OCI-LY3 (cell line): ENCODE measurements at regions not wholly inside any gene's neighbourhood (a gene's known extent, or its start where the extent isn't known, plus 50 kb on each side); places are given as distances from the start of the nearest gene placed in this dataset.

Experiments used
- H2AFZ ChIP-seq: fragments of 200-600, 300-600 bp; shearing (Covaris generic); 2 replicates; pipeline ENCODE4 v1.6.0; 2014; ENCODE audit warnings: antibody characterized with exemption, low read depth, low read length
- H3K27ac ChIP-seq: fragments of 200-600, 300-600 bp; sonication (generic); 2 replicates; pipeline ENCODE4 v1.5.1; 2014; ENCODE audit warnings: mild to moderate bottlenecking, low read length, moderate library complexity, mixed read lengths
- H3K27me3 ChIP-seq: fragments of 200-600, 300-600 bp; sonication (generic); 2 replicates; pipeline ENCODE4 v1.6.1; 2014; ENCODE audit warnings: low read depth, low read length, mixed read lengths
- H3K36me3 ChIP-seq: fragments of 200-600, 300-600 bp; sonication (generic); replicated peaks from 2 replicates; pipeline ENCODE3; 2014; ENCODE audit warnings: low read depth, low read length, mixed read lengths
- H3K4me1 ChIP-seq: fragments of 300-600, 200-600 bp; sonication (generic); 2 replicates; pipeline ENCODE4 v1.6.1; 2014; ENCODE audit warnings: low read length, mixed read lengths
- H3K4me2 ChIP-seq: fragments of 200-600, 300-600 bp; sonication (generic); 2 replicates; pipeline ENCODE4 v1.6.1; 2014; ENCODE audit warnings: low read length, mixed read lengths
- H3K4me3 ChIP-seq: fragments of 300-600, 200-600 bp; sonication (generic); 2 replicates; pipeline ENCODE4 v1.5.1; 2014; ENCODE audit warnings: antibody characterized with exemption, mild to moderate bottlenecking, low read length, moderate library complexity
- H3K79me2 ChIP-seq: fragments of 300-600, 200-600 bp; shearing (Covaris generic); 2 replicates; pipeline ENCODE4 v1.6.1; 2014; ENCODE audit warnings: mild to moderate bottlenecking, low read length, mixed read lengths
- H3K9ac ChIP-seq: fragments of 300-600, 200-600 bp; shearing (Covaris generic); 2 replicates; pipeline ENCODE4 v1.6.0; 2014; ENCODE audit warnings: mild to moderate bottlenecking, low read length, moderate library complexity
- H3K9me3 ChIP-seq: fragments of 200-600, 300-600 bp; shearing (Covaris generic); 2 replicates; pipeline ENCODE4 v1.6.1; 2014; ENCODE audit warnings: low read length, mixed read lengths; ENCODE audit not compliant: insufficient read depth
- H4K20me1 ChIP-seq: fragments of 200-600, 300-600 bp; sonication (generic); 2 replicates; pipeline ENCODE4 v1.6.1; 2016; ENCODE audit warnings: low read length, mixed read lengths; ENCODE audit not compliant: insufficient read depth
- CTCF ChIP-seq: fragments of 200-600, 300-600 bp; sonication (generic); IDR thresholded peaks from 2 replicates; pipeline ENCODE4 v1.5.1; 2014; ENCODE audit warnings: antibody characterized with exemption, low read length, low read depth
- EZH2phosphoT487 ChIP-seq: fragments of 200-600 bp; shearing (Covaris generic); IDR thresholded peaks from 2 replicates; pipeline ENCODE4 v1.6.1; 2018; ENCODE audit warnings: antibody characterized with exemption, mixed run types, low read depth

- no peak overlapping the region for H2AFZ ChIP-seq
- no peaks in the 10 kb centered on the region for H3K27me3 ChIP-seq
- no peaks in the 10 kb centered on the region for H3K4me1 ChIP-seq
- TF ChIP-seq EZH2phosphoT487 (no peak), CTCF (no peak)
- no peak overlapping the region for H3K4me3 ChIP-seq
- no peaks in the 10 kb centered on the region for H3K79me2 ChIP-seq
- no peak overlapping the region for H3K9ac ChIP-seq
- no peak overlapping the region for H3K27ac ChIP-seq
- H3K4me2 ChIP-seq, result no peak overlapping the region
- no peaks in the 10 kb centered on the region for H4K20me1 ChIP-seq
- H3K36me3 ChIP-seq, result no peaks in the 10 kb centered on the region
- no peaks in the 10 kb centered on the region for H3K9me3 ChIP-seq
Measured at GRCh38 chr4:73682508-73682907, 57.9 kb upstream of the CXCL8 start.

- no peak overlapping the region for H3K9ac ChIP-seq
- no peak for TF ChIP-seq EZH2phosphoT487
- no peak for TF ChIP-seq CTCF
- H3K27ac ChIP-seq, result no peak overlapping the region
Measured at GRCh38 chr4:73683033-73683432, 57.3 kb upstream of the CXCL8 start.

GRCh38 chr4:73683456-73683855 lies 56.9 kb upstream of the CXCL8 start:
- no peaks in the 10 kb centered on the region for H3K79me2 ChIP-seq
- H3K4me2 ChIP-seq, result no peak overlapping the region
- no peak overlapping the region for H3K4me3 ChIP-seq
- H3K4me1 ChIP-seq, result no peaks in the 10 kb centered on the region
- no peaks in the 10 kb centered on the region for H3K9me3 ChIP-seq
- H3K27ac ChIP-seq, result no peak overlapping the region
- no peaks in the 10 kb centered on the region for H3K27me3 ChIP-seq
- TF ChIP-seq CTCF, result no peak
- TF ChIP-seq EZH2phosphoT487, result no peak
- H3K36me3 ChIP-seq, result no peaks in the 10 kb centered on the region
- H2AFZ ChIP-seq, result no peak overlapping the region
- no peaks in the 10 kb centered on the region for H4K20me1 ChIP-seq
- no peak overlapping the region for H3K9ac ChIP-seq

More at GRCh38 chr4:73683033-73683432, 57.3 kb upstream of the CXCL8 start:
- Histone ChIP-seq H3K27me3 (no peaks in the 10 kb centered on the region), H3K9me3 (no peaks in the 10 kb centered on the region), H3K4me2 (no peak overlapping the region), H3K4me1 (no peaks in the 10 kb centered on the region), H3K79me2 (no peaks in the 10 kb centered on the region), H3K4me3 (no peak overlapping the region), H2AFZ (no peak overlapping the region), H4K20me1 (no peaks in the 10 kb centered on the region), H3K36me3 (no peaks in the 10 kb centered on the region)

- H3K79me2 ChIP-seq, result no peaks in the 10 kb centered on the region
- no peaks in the 10 kb centered on the region for H3K36me3 ChIP-seq
- H3K4me2 ChIP-seq, result no peak overlapping the region
- no peaks in the 10 kb centered on the region for H4K20me1 ChIP-seq
- H3K27ac ChIP-seq, result no peak overlapping the region
- no peaks in the 10 kb centered on the region for H3K9me3 ChIP-seq
- H3K4me1 ChIP-seq, result no peaks in the 10 kb centered on the region
- no peak overlapping the region for H3K9ac ChIP-seq
- no peak overlapping the region for H2AFZ ChIP-seq
- no peak overlapping the region for H3K4me3 ChIP-seq
- no peaks in the 10 kb centered on the region for H3K27me3 ChIP-seq
- TF ChIP-seq EZH2phosphoT487 (no peak), CTCF (no peak)
Measured at GRCh38 chr4:73684097-73684496, 56.3 kb upstream of the CXCL8 start.
